GM19468 (cell line): ENCODE measurements at regions not wholly inside any gene's neighbourhood (a gene's known extent, or its start where the extent isn't known, plus 50 kb on each side); places are given as distances from the start of the nearest gene placed in this dataset.

Experiments used
- ATAC-seq: cut with Tn5 transposase; IDR thresholded peaks from one replicate; pipeline ENCODE4 v1.9.1; 2021; ENCODE audit warnings: mild to moderate bottlenecking, moderate library complexity, moderate number of reproducible peaks; ENCODE audit not compliant: unreplicated experiment; ENCODE audit errors: extremely low read depth

- ATAC-seq = no peak
Measured at GRCh38 chr12:67925552-67925951, 63.7 kb upstream of the IFNG-AS1 start.

- no peak for ATAC-seq
Measured at GRCh38 chr12:67926063-67926462, 63.2 kb upstream of the IFNG-AS1 start.

- ATAC-seq = no peak
Measured at GRCh38 chr12:67927324-67927723, 61.9 kb upstream of the IFNG-AS1 start.

GRCh38 chr12:67927815-67928214 is 61.4 kb upstream of the IFNG-AS1 start:
- no peak for ATAC-seq

- ATAC-seq = no peak
Measured at GRCh38 chr12:67928621-67929383, 60.4 kb upstream of the IFNG-AS1 start.

GRCh38 chr12:67929384-67929772 is 59.9 kb upstream of the IFNG-AS1 start:
- ATAC-seq = no peak

GRCh38 chr12:67937822-67938221 is 51.4 kb upstream of the IFNG-AS1 start:
- ATAC-seq = no peak
